Gastrocnemius medialis (tissue), 4 donors: ENCODE measurements at regions not wholly inside any gene's neighbourhood (a gene's known extent, or its start where the extent isn't known, plus 50 kb on each side); places are given as distances from the start of the nearest gene placed in this dataset.

ENCODE experiments used
- ATAC-seq, 2 donors: fragments of 150-250 bp; one replicate each; pipeline ENCODE4 v1.9.1; 2016
- DNase-seq, 2 donors: peaks; one replicate each; pipeline ENCODE4 v3.0.0-alpha.2; 2019
- H3K27ac ChIP-seq, 4 donors: fragments of 200-600 bp; sonication (generic); 1 replicate in 1 of 4; 2 replicates in 3 of 4; pipeline ENCODE4 v1.5.1; 2016 to 2018; ENCODE audit warnings: mild to moderate bottlenecking in 2 of 4, moderate library complexity in 1 of 4
- H3K27me3 ChIP-seq, 3 donors: fragments of 200-600 bp; sonication (generic) in 2 of 3; 1 replicate in 1 of 3; 2 replicates in 2 of 3; pipeline versions ENCODE4 v1.5.1 to v1.6.0; 2016 to 2019; ENCODE audit warnings: mild to moderate bottlenecking in 1 of 3, moderate library complexity in 1 of 3
- H3K36me3 ChIP-seq, 2 donors: fragments of 200-600 bp; sonication (generic) in 1 of 2; one replicate each; pipeline ENCODE4 v1.5.1; 2017 to 2018
- H3K4me1 ChIP-seq, 2 donors: fragments of 200-600 bp; sonication (generic) in 1 of 2; one replicate each; pipeline ENCODE4 v1.5.1; 2016 to 2017; ENCODE audit warnings: mild to moderate bottlenecking in 2 of 2
- H3K4me3 ChIP-seq, 4 donors: fragments of 200-600 bp; sonication (generic) in 3 of 4; 1 replicate in 1 of 4; 2 replicates in 3 of 4; pipeline ENCODE4 v1.5.1; 2016 to 2019; ENCODE audit warnings: mild to moderate bottlenecking in 2 of 4
- H3K9me3 ChIP-seq, 3 donors: fragments of 200-600 bp; sonication (generic) in 2 of 3; 1 replicate in 1 of 3; 2 replicates in 2 of 3; pipeline ENCODE4 v1.5.1; 2016 to 2019
- CTCF ChIP-seq, 5 experiments: fragments of 450-650 bp in 3 of 5; fragments of 200-600 bp in 2 of 5; sonication (generic) in 2 of 5; IDR thresholded peaks in 4 of 5; conservative IDR thresholded peaks in 1 of 5; 1 replicate in 4 of 5; 2 replicates in 1 of 5; pipeline ENCODE4 v1.5.1; 2016 to 2019; ENCODE audit warnings: antibody characterized with exemption in 5 of 5, mild to moderate bottlenecking in 3 of 5, moderate library complexity in 3 of 5
- POLR2A ChIP-seq, 2 donors: fragments of 450-650 bp; IDR thresholded peaks; one replicate each; pipeline ENCODE4 v1.6.1; 2017; ENCODE audit warnings: antibody characterized with exemption in 2 of 2, mild to moderate bottlenecking in 2 of 2, moderate library complexity in 2 of 2
- in situ Hi-C, 4 donors: fragments of 200-750 bp; cut with MboI; loops; one replicate each; pipeline versions ENCODE4 v1.15.0 to v1.8.0; 2017; ENCODE audit warnings: low sequenced_read_pairs in 4 of 4
- intact Hi-C: fragments of 100-400 bp; cut with DNase I; formaldehyde crosslinking; loops from one replicate; pipeline ENCODE4 v1.15.1; 2023; ENCODE audit warnings: low total_unique reads

GRCh38 chr17:13678841-13679240 lies 77.1 kb upstream of the HS3ST3A1 start:
- H3K36me3 ChIP-seq: no peaks in the 10 kb centered on the region
- no peak overlapping the region for H3K27ac ChIP-seq
- intact Hi-C loops (no loop called here), in situ Hi-C loops (no loop called here)
- peaks cover 0 to 3% (median 0%) of the 10 kb centered on the region in 3 donors for H3K9me3 ChIP-seq
- H3K27me3 ChIP-seq: no peaks in the 10 kb centered on the region
- no peak for ATAC-seq
- TF ChIP-seq CTCF (IDR thresholded peaks at IDR 0.05 in 4 of 5, conservative IDR thresholded peaks at IDR 0.05 in 1 of 5) (no peak), POLR2A (IDR thresholded peaks at IDR 0.05) (no peak)
- H3K4me1 ChIP-seq: no peaks in the 10 kb centered on the region
- DNase-seq: no peak
- no peak overlapping the region for H3K4me3 ChIP-seq

GRCh38 chr17:13688716-13689115 lies 87.0 kb upstream of the HS3ST3A1 start:
- ATAC-seq (no peak), DNase-seq (no peak)
- H3K4me3 ChIP-seq: no peak overlapping the region

GRCh38 chr17:13690806-13691205 lies 89.1 kb upstream of the HS3ST3A1 start:
- H3K4me3 ChIP-seq: no peak overlapping the region
- no peak overlapping the region for H3K27ac ChIP-seq
- DNase-seq: no peak
- no peaks in the 10 kb centered on the region for H3K4me1 ChIP-seq
- TF ChIP-seq POLR2A (IDR thresholded peaks at IDR 0.05) (no peak), CTCF (IDR thresholded peaks at IDR 0.05 in 4 of 5, conservative IDR thresholded peaks at IDR 0.05 in 1 of 5) (no peak)
- in situ Hi-C loops (no loop called here), intact Hi-C loops (no loop called here)
- no peaks in the 10 kb centered on the region for H3K27me3 ChIP-seq
- no peaks in the 10 kb centered on the region for H3K9me3 ChIP-seq
- ATAC-seq: no peak
- no peaks in the 10 kb centered on the region for H3K36me3 ChIP-seq

More at GRCh38 chr17:13688716-13689115, 87.0 kb upstream of the HS3ST3A1 start:
- no peak overlapping the region for H3K27ac ChIP-seq
- H3K4me1 ChIP-seq: no peaks in the 10 kb centered on the region
- no peaks in the 10 kb centered on the region for H3K36me3 ChIP-seq
- TF ChIP-seq POLR2A (IDR thresholded peaks at IDR 0.05) (no peak), CTCF (IDR thresholded peaks at IDR 0.05 in 4 of 5, conservative IDR thresholded peaks at IDR 0.05 in 1 of 5) (no peak)
- intact Hi-C loops (no loop called here), in situ Hi-C loops (no loop called here)
- H3K9me3 ChIP-seq: no peaks in the 10 kb centered on the region
- no peaks in the 10 kb centered on the region for H3K27me3 ChIP-seq

GRCh38 chr17:13694934-13695333 lies 93.2 kb upstream of the HS3ST3A1 start:
- ATAC-seq (no peak), DNase-seq (no peak)
- H3K36me3 ChIP-seq: no peaks in the 10 kb centered on the region
- no peaks in the 10 kb centered on the region for H3K4me1 ChIP-seq
- H3K27ac ChIP-seq: no peak overlapping the region
- no peaks in the 10 kb centered on the region for H3K27me3 ChIP-seq
- intact Hi-C loops (no loop called here), in situ Hi-C loops (no loop called here)
- TF ChIP-seq POLR2A (IDR thresholded peaks at IDR 0.05) (no peak), CTCF (IDR thresholded peaks at IDR 0.05 in 4 of 5, conservative IDR thresholded peaks at IDR 0.05 in 1 of 5) (no peak)
- no peaks in the 10 kb centered on the region for H3K9me3 ChIP-seq
- H3K4me3 ChIP-seq: no peak overlapping the region

GRCh38 chr17:13698832-13699231 lies 97.1 kb upstream of the HS3ST3A1 start:
- H3K4me1 ChIP-seq: no peaks in the 10 kb centered on the region
- H3K9me3 ChIP-seq: no peaks in the 10 kb centered on the region
- in situ Hi-C loops: no loop called here

More at GRCh38 chr17:13698832-13699231, 97.1 kb upstream of the HS3ST3A1 start:
- H3K36me3 ChIP-seq: no peaks in the 10 kb centered on the region
- H3K4me3 ChIP-seq: no peak overlapping the region
- intact Hi-C loops: no loop called here
- H3K27ac ChIP-seq: no peak overlapping the region
- TF ChIP-seq CTCF (IDR thresholded peaks at IDR 0.05 in 4 of 5, conservative IDR thresholded peaks at IDR 0.05 in 1 of 5): no peak
- no peak for TF ChIP-seq POLR2A (IDR thresholded peaks at IDR 0.05)
- no peaks in the 10 kb centered on the region for H3K27me3 ChIP-seq
- ATAC-seq: no peak
- DNase-seq: no peak
